T1000 (cell line): ENCODE measurements at regions not wholly inside any gene's neighbourhood (a gene's known extent, or its start where the extent isn't known, plus 50 kb on each side); places are given as distances from the start of the nearest gene placed in this dataset.
"Not testable (repeated sequence)": the region's sequence is repeated elsewhere in the genome, so short reads cannot be mapped to it uniquely, and the experiment has no call there.

Experiments used
- DNase-seq: peaks from one replicate; lab custom pipeline; 2025; ENCODE audit warnings: mixed read lengths; lab: John Stamatoyannopoulos, UW

- no peak for DNase-seq
These were observed 627.6 kb upstream of the SGCD start for GRCh38 chr5:155699385-155699784.

GRCh38 chr5:155700333-155700732 lies 626.6 kb upstream of the SGCD start:
- no peak for DNase-seq

GRCh38 chr5:155711882-155712281 lies 615.1 kb upstream of the SGCD start:
- no peak for DNase-seq

GRCh38 chr5:155714435-155714834 lies 612.5 kb upstream of the SGCD start:
- DNase-seq, result not testable (repeated sequence)

GRCh38 chr5:155726267-155726666 lies 600.7 kb upstream of the SGCD start:
- DNase-seq, result no peak

GRCh38 chr5:155727512-155728145 lies 599.3 kb upstream of the SGCD start:
- no peak for DNase-seq

- DNase-seq, result peak; percentile 29
These were observed 598.7 kb upstream of the SGCD start for GRCh38 chr5:155728146-155728856.

GRCh38 chr5:155728857-155729683 lies 597.9 kb upstream of the SGCD start:
- no peak for DNase-seq

GRCh38 chr5:155729684-155730059 lies 597.3 kb upstream of the SGCD start:
- DNase-seq, result no peak

GRCh38 chr5:155732587-155733376 lies 594.2 kb upstream of the SGCD start:
- no peak for DNase-seq

- DNase-seq, result no peak
These were observed 593.0 kb upstream of the SGCD start for GRCh38 chr5:155733935-155734334.

- no peak for DNase-seq
These were observed 591.6 kb upstream of the SGCD start for GRCh38 chr5:155735388-155735787.

GRCh38 chr5:155738616-155739015 lies 588.3 kb upstream of the SGCD start:
- DNase-seq, result no peak

- no peak for DNase-seq
These were observed 580.5 kb upstream of the SGCD start for GRCh38 chr5:155746367-155747038.

GRCh38 chr5:155750101-155750500 lies 576.9 kb upstream of the SGCD start:
- no peak for DNase-seq

- no peak for DNase-seq
These were observed 576.4 kb upstream of the SGCD start for GRCh38 chr5:155750571-155750970.

- DNase-seq, result no peak
These were observed 572.9 kb upstream of the SGCD start for GRCh38 chr5:155753943-155754581.

GRCh38 chr5:155759252-155759651 lies 567.7 kb upstream of the SGCD start:
- DNase-seq, result no peak

GRCh38 chr5:155759984-155760383 lies 567.0 kb upstream of the SGCD start:
- no peak for DNase-seq

GRCh38 chr5:155761502-155761901 lies 565.5 kb upstream of the SGCD start:
- DNase-seq, result no peak

GRCh38 chr5:155765715-155766114 lies 561.2 kb upstream of the SGCD start:
- no peak for DNase-seq
